Stimulated activated naive CD8-positive, alpha-beta T cell treated with anti-CD3 and anti-CD28 coated beads, Interleukin-15, Interleukin-2, amounts not matched to agents 100 ng/mL and 50 ng/mL, for 24 hours (primary cell): ENCODE measurements at regions not wholly inside any gene's neighbourhood (a gene's known extent, or its start where the extent isn't known, plus 50 kb on each side); places are given as distances from the start of the nearest gene placed in this dataset.
"Not testable (repeated sequence)": the region's sequence is repeated elsewhere in the genome, so short reads cannot be mapped to it uniquely, and the experiment has no call there.

Source experiments
- H3K27ac Mint-ChIP-seq: one replicate; pipeline ENCODE4 v1.8.0; 2021; ENCODE audit warnings: mild to moderate bottlenecking, mixed read lengths
- H3K27me3 Mint-ChIP-seq: one replicate; pipeline ENCODE4 v1.8.0; 2021; ENCODE audit warnings: mixed read lengths
- H3K36me3 Mint-ChIP-seq: one replicate; pipeline ENCODE4 v1.8.0; 2021; ENCODE audit warnings: low read depth, mixed read lengths
- H3K4me1 Mint-ChIP-seq: one replicate; pipeline ENCODE4 v1.8.0; 2021; ENCODE audit warnings: low read depth, mixed read lengths
- H3K4me3 Mint-ChIP-seq: one replicate; pipeline ENCODE4 v1.8.0; 2021; ENCODE audit warnings: mild to moderate bottlenecking, mixed read lengths
- H3K9me3 Mint-ChIP-seq: one replicate; pipeline ENCODE4 v1.8.0; 2021; ENCODE audit warnings: mixed read lengths

GRCh38 chr16:32071586-32071985, 181.5 kb upstream of the TP53TG3D start:
- H3K36me3 Mint-ChIP-seq, H3K9me3 Mint-ChIP-seq, H3K27ac Mint-ChIP-seq, H3K27me3 Mint-ChIP-seq, H3K4me1 Mint-ChIP-seq, H3K4me3 Mint-ChIP-seq: not testable (repeated sequence)

DNA sequence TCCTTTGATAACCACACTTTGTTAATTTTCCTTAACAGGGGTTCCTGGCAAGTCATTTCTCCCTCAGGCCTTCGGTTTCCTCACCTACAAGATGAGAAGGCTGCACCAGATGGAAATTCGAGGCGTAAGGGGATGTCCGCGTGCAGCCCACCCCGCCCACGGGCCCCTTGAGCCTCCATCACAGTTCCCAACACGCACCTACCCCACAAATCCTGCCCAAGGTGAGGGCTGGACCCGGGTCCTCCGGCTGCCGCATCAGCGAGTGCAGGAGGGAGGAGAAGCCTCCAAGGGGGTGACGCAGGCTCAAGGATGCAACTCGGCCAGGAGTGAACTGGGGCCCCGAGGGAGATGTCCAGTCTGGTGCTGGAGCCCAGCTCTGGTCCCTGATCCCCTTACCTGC, 169.2 kb upstream of the TP53TG3D start:
- H3K4me3 Mint-ChIP-seq, H3K27ac Mint-ChIP-seq, H3K36me3 Mint-ChIP-seq, H3K27me3 Mint-ChIP-seq, H3K4me1 Mint-ChIP-seq, H3K9me3 Mint-ChIP-seq: not testable (repeated sequence)

GRCh38 chr16:32084656-32085401, 168.3 kb upstream of the TP53TG3D start:
- H3K4me3 Mint-ChIP-seq, H3K36me3 Mint-ChIP-seq, H3K27ac Mint-ChIP-seq, H3K27me3 Mint-ChIP-seq, H3K9me3 Mint-ChIP-seq, H3K4me1 Mint-ChIP-seq: not testable (repeated sequence)

DNA sequence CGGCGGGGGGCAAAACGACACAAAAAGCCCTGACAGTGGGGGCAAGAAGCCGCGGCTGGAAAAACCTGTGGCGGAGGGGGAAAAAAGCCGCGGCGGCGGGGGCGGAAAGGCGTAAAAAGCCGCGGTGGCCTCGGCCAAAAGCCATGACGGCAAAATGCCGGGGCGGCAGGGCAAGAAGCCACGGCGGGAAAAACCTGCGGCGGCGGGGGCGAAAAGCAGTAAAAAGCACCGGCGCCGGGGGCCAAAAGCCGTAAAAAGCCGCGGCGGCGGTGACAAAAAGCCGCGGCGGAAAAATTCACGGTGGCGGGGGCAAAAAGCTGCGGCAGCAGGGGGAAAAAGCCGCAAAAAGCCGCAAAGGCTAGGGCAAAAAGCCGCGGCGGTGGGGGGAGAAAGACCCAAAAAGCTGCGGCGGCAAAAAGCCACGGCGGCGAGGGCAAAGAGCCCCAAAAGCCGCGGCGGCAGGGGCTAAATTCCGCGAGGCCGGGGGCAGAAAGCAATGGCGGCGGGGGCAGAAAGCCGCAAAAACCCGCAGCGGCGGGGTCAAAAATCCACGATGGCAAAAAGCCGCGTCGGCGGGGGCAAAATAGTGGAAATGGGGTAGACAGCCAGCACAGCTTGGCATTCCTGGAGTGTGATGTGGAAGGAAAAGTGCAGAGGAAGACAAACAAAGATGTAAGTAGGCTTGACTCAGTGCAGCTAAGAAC, 167.5 kb upstream of the TP53TG3D start:
- H3K4me3 Mint-ChIP-seq, H3K27ac Mint-ChIP-seq, H3K4me1 Mint-ChIP-seq: not testable (repeated sequence)

DNA sequence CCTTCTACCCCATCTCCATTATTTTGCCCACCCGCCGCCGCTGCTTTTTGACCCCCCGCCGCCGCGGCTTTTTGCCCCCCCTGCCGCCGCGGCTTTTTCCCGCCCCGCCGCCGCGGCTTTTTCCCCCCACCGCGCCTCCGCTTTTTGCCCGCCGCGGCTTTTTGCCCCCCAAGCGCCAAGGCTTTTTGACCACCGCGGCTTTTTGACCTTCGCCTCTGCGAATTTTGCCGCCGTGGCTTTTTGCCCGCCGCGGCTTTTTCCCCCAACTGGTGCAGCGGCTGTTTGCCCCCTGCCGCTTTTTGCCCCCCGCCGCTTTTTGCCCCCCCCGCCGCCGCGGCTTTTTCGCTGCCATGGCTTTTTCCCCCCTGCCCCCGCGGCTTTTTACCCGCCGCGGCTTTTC, 137.5 kb upstream of the TP53TG3D start:
- not testable (repeated sequence) for H3K4me1 Mint-ChIP-seq, H3K36me3 Mint-ChIP-seq, H3K27ac Mint-ChIP-seq, H3K4me3 Mint-ChIP-seq, H3K9me3 Mint-ChIP-seq, H3K27me3 Mint-ChIP-seq

More for the DNA sequence above, 167.5 kb upstream of the TP53TG3D start:
- H3K36me3 Mint-ChIP-seq, H3K27me3 Mint-ChIP-seq, H3K9me3 Mint-ChIP-seq: not testable (repeated sequence)

DNA sequence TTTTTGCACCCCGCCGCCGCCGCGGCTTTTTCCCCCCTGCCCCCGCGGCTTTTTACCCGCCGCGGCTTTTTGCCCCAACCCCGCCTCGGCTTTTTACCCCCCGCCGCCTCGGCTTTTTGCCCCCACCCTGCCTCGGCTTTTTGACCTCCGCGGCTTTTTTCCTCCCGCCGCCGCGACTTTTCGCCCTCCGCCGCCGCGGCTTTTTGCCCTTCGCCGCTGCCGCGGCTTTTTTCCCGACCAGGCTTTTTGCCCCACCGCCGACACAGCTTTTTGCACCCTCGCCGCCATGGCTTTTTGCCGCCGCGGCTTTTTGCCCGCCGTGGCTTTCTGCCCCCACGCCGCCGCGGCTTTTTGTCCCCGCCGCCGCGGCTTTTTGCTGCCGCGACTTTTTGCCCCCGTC, 137.0 kb upstream of the TP53TG3D start:
- Mint-ChIP-seq H3K4me1 (no peaks in the 10 kb centered on the region), H3K27me3 (peaks cover 4% of the 10 kb centered on the region), H3K27ac (no peak overlapping the region), H3K4me3 (peak overlapping the region; percentile 26), H3K9me3 (no peaks in the 10 kb centered on the region), H3K36me3 (no peaks in the 10 kb centered on the region)

DNA sequence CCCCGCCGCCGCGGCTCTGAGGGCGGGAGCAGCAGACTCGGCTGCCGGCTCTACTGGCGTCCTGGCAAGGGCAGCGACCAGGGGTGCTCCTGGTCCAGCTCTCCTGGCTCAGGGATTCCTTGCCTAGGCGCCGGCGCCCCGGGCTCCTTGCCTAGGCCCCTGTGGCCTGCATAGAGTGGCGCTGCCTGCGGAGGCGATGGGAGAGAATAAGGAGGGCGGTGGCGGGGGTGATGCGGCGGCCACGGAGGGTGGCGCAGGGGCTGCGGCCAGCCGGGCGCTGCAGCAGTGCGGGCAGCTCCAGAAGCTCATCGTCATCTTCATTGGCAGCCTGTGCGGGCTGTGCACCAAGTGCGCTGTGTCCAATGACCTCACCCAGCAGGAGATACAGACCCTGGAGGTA, 136.6 kb upstream of the TP53TG3D start:
- not testable (repeated sequence) for H3K27me3 Mint-ChIP-seq, H3K4me3 Mint-ChIP-seq, H3K9me3 Mint-ChIP-seq, H3K36me3 Mint-ChIP-seq, H3K4me1 Mint-ChIP-seq, H3K27ac Mint-ChIP-seq

DNA sequence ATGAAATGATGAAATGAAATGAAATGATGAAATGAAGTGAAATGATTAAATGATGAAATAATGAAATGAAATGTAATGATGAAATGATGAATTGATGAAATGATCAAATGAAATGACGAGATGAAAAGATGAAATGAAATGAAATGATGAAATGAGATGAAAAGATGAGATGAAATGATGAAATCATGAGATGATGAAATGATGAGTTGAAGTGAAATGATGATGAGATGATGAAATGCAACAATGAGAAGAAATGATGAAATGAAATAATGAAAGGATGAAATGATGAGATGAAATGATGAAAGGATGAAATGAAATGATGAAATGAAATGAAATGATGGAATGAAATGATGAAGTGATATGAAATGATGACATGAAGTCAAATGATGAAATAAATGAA, 132.7 kb upstream of the TP53TG3D start:
- H3K27ac Mint-ChIP-seq, H3K4me1 Mint-ChIP-seq, H3K36me3 Mint-ChIP-seq: not testable (repeated sequence)

DNA sequence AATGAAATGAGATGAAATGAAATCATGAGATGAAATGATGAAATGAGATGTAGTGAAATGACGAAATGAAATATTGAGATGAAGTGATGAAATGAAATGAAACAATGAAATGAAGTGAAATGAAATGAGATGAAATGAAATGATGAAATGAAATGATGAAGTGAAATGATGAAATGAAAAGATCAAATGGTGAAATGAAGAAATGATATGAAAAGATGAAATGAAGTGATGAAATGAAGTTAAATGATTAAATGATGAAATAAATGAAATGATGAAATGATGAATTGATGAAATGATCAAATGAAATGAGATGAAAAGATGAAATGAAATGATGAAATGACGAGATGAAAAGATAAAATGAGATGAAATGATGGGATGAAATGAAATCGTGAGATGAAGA, 132.3 kb upstream of the TP53TG3D start:
- H3K9me3 Mint-ChIP-seq, H3K4me3 Mint-ChIP-seq, H3K4me1 Mint-ChIP-seq, H3K27ac Mint-ChIP-seq, H3K27me3 Mint-ChIP-seq, H3K36me3 Mint-ChIP-seq: not testable (repeated sequence)

More for the DNA sequence above, 132.7 kb upstream of the TP53TG3D start:
- not testable (repeated sequence) for H3K27me3 Mint-ChIP-seq, H3K9me3 Mint-ChIP-seq, H3K4me3 Mint-ChIP-seq

DNA sequence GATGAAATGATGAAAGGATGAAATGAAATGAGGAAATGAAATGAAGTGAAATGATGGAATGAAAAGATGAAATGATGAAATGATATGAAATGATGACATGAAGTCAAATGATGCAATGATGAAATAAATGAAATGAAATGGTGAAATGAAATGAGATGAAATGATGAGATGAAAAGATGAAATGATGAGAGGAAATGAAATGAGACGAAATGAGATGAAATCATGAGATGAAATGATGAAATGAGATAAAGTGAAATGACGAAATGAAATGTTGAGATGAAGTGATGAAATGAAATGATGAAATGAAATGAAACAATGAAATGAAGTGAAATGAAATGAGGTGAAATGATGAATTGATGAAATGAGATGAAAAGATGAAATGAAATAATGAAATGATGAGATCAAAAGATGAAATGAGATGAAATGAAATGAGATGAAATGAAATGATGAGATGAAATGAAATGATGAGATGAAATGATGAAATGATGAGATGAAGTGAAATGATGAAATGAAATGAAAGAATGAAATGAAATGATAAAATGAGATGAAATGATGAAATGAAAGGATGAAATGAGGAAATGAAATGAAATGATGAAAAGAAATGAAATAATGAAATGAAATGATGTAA, 131.7 kb upstream of the TP53TG3D start:
- not testable (repeated sequence) for H3K4me1 Mint-ChIP-seq, H3K4me3 Mint-ChIP-seq, H3K9me3 Mint-ChIP-seq, H3K36me3 Mint-ChIP-seq, H3K27ac Mint-ChIP-seq
- peaks cover 10% of the 10 kb centered on the region for H3K27me3 Mint-ChIP-seq

GRCh38 chr16:32152434-32152833, 100.7 kb upstream of the TP53TG3D start:
- H3K4me1 Mint-ChIP-seq, H3K36me3 Mint-ChIP-seq, H3K9me3 Mint-ChIP-seq, H3K27ac Mint-ChIP-seq, H3K4me3 Mint-ChIP-seq, H3K27me3 Mint-ChIP-seq: not testable (repeated sequence)

GRCh38 chr16:32187918-32188669, 65.0 kb upstream of the TP53TG3D start:
- not testable (repeated sequence) for H3K4me3 Mint-ChIP-seq, H3K27ac Mint-ChIP-seq, H3K36me3 Mint-ChIP-seq, H3K4me1 Mint-ChIP-seq, H3K27me3 Mint-ChIP-seq, H3K9me3 Mint-ChIP-seq

DNA sequence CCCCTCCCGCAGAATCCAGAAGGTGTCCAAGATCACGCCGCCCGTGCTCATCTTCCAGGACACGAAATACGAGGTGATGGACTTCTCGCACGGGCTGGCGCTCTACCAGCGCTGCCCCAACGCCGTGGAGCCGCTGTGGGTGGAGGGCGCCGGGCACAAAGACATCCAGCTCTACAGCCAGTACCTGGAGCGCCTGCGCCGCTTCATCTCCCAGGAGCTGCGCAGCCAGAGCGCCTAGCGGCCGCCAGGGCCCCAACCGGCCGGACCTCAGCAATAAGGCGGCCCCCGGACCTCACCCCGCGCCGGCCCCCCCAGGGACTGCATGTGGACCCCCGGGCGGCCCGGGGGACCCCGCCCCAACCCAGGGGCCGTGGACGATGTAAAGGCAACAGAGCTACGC, 50.5 kb upstream of the TP53TG3D start:
- H3K4me3 Mint-ChIP-seq, H3K27me3 Mint-ChIP-seq, H3K4me1 Mint-ChIP-seq, H3K27ac Mint-ChIP-seq, H3K36me3 Mint-ChIP-seq, H3K9me3 Mint-ChIP-seq: not testable (repeated sequence)
